DOHH2 (cell line): ENCODE measurements at regions not wholly inside any gene's neighbourhood (a gene's known extent, or its start where the extent isn't known, plus 50 kb on each side); places are given as distances from the start of the nearest gene placed in this dataset.
A peak's percentile ranks its signal among the peaks of the same experiment; 100 is the strongest.

Experiments used
- H3F3A ChIP-seq: fragments of 200-600 bp; sonication (generic), shearing (Covaris generic); 2 replicates; pipeline ENCODE4 v1.6.0; 2016; ENCODE audit warnings: antibody characterized with exemption, mild to moderate bottlenecking; ENCODE audit not compliant: control insufficient read depth, insufficient read depth
- H3K27ac ChIP-seq: fragments of 200-600 bp; sonication (generic); 2 replicates; pipeline ENCODE4 v1.5.1; 2014; ENCODE audit warnings: low read depth, mild to moderate bottlenecking, low read length, moderate library complexity
- H3K27me3 ChIP-seq: fragments of 200-600 bp; sonication (generic); 2 replicates; pipeline ENCODE4 v1.6.1; 2014; ENCODE audit warnings: mild to moderate bottlenecking, low read length, mixed read lengths; ENCODE audit not compliant: control insufficient read depth
- H3K36me3 ChIP-seq: fragments of 200-600 bp; sonication (generic); 2 replicates; pipeline ENCODE4 v1.6.1; 2014; ENCODE audit warnings: mild to moderate bottlenecking, low read length, moderate library complexity, mixed read lengths; ENCODE audit not compliant: control insufficient read depth
- H3K4me1 ChIP-seq: fragments of 200-600 bp; sonication (generic); 2 replicates; pipeline ENCODE4 v1.6.1; 2014; ENCODE audit warnings: mild to moderate bottlenecking, low read length, mixed read lengths; ENCODE audit not compliant: control insufficient read depth
- H3K4me2 ChIP-seq: fragments of 200-600 bp; sonication (generic); 2 replicates; pipeline ENCODE4 v1.6.0; 2014; ENCODE audit warnings: mild to moderate bottlenecking, low read length, moderate library complexity
- H3K4me3 ChIP-seq: fragments of 200-600 bp; sonication (generic); 2 replicates; pipeline ENCODE4 v1.5.1; 2014; ENCODE audit warnings: mild to moderate bottlenecking, low read length, mixed read lengths
- H3K79me2 ChIP-seq: fragments of 200-600 bp; sonication (generic); 2 replicates; pipeline ENCODE4 v1.6.1; 2014; ENCODE audit warnings: mild to moderate bottlenecking, low read length, mixed read lengths; ENCODE audit not compliant: control insufficient read depth
- H3K9me2 ChIP-seq: fragments of 200-600 bp; sonication (generic); replicated peaks from 2 replicates; pipeline ENCODE4 v1.6.1; 2014; ENCODE audit warnings: mild to moderate bottlenecking, low read length, mixed read lengths; ENCODE audit not compliant: control insufficient read depth
- H3K9me3 ChIP-seq: fragments of 200-600 bp; sonication (generic); 2 replicates; pipeline ENCODE4 v1.6.1; 2014; ENCODE audit warnings: antibody characterized with exemption, low read length, mixed read lengths; ENCODE audit not compliant: control insufficient read depth, insufficient read depth
- H4K20me1 ChIP-seq: fragments of 200-600 bp; sonication (generic); 2 replicates; pipeline ENCODE4 v1.6.0; 2014; ENCODE audit warnings: low read depth, mild to moderate bottlenecking, antibody characterized with exemption, low read length, moderate library complexity; ENCODE audit not compliant: control insufficient read depth, insufficient read depth
- CTCF ChIP-seq: fragments of 200-600 bp; sonication (generic); IDR thresholded peaks from one replicate; pipeline ENCODE4 v1.5.1; 2014; ENCODE audit warnings: antibody characterized with exemption, mild to moderate bottlenecking, low read depth, low read length; ENCODE audit not compliant: poor library complexity, severe bottlenecking
- EZH2phosphoT487 ChIP-seq: fragments of 200-600 bp; sonication (generic); IDR thresholded peaks from 2 replicates; pipeline ENCODE4 v1.6.1; 2017; ENCODE audit warnings: borderline replicate concordance, mild to moderate bottlenecking, antibody characterized with exemption, low read length, moderate library complexity, mixed read lengths

- Histone ChIP-seq H3K27ac (no peak overlapping the region), H4K20me1 (no peaks in the 10 kb centered on the region), H3F3A (peaks cover 3% of the 10 kb centered on the region), H3K27me3 (peaks cover 15% of the 10 kb centered on the region), H3K79me2 (no peaks in the 10 kb centered on the region), H3K4me1 (peaks cover 22% of the 10 kb centered on the region), H3K36me3 (no peaks in the 10 kb centered on the region), H3K4me3 (no peak overlapping the region), H3K9me2 (no peaks in the 10 kb centered on the region), H3K4me2 (no peak overlapping the region), H3K9me3 (no peaks in the 10 kb centered on the region)
- TF ChIP-seq CTCF: no peak
- no peak for TF ChIP-seq EZH2phosphoT487
Measured at GRCh38 chr5:142225141-142225540, 99.7 kb downstream of the SPRY4 start.

GRCh38 chr5:142222866-142223558 is 101.8 kb downstream of the SPRY4 start:
- Histone ChIP-seq H3K4me2 (peak overlapping the region; percentile 45), H3K4me3 (0 out of 2 replicates have a peak overlapping the region, but pooled peaks have one; percentile 10), H4K20me1 (no peaks in the 10 kb centered on the region), H3K9me2 (no peaks in the 10 kb centered on the region), H3K36me3 (no peaks in the 10 kb centered on the region), H3K9me3 (no peaks in the 10 kb centered on the region), H3K27me3 (peaks cover 15% of the 10 kb centered on the region), H3K4me1 (peaks cover 22% of the 10 kb centered on the region), H3F3A (peaks cover 3% of the 10 kb centered on the region), H3K27ac (peak overlapping the region; percentile 15; the same call in 1 of the 2 replicates), H3K79me2 (no peaks in the 10 kb centered on the region)
- TF ChIP-seq CTCF (no peak), EZH2phosphoT487 (no peak)

- Histone ChIP-seq H4K20me1 (no peaks in the 10 kb centered on the region), H3K79me2 (no peaks in the 10 kb centered on the region), H3K27me3 (peaks cover 15% of the 10 kb centered on the region), H3K4me3 (no peak overlapping the region), H3K9me3 (no peaks in the 10 kb centered on the region), H3K9me2 (no peaks in the 10 kb centered on the region), H3K4me1 (peaks cover 22% of the 10 kb centered on the region), H3K36me3 (no peaks in the 10 kb centered on the region), H3K27ac (no peak overlapping the region), H3F3A (peaks cover 3% of the 10 kb centered on the region), H3K4me2 (peak overlapping the region; percentile 8; the same call in 1 of the 2 replicates)
- TF ChIP-seq EZH2phosphoT487 (no peak), CTCF (no peak)
Measured at GRCh38 chr5:142222225-142222865, 102.5 kb downstream of the SPRY4 start.
